ENCODE measurements at regions not wholly inside any gene's neighbourhood (a gene's known extent, or its start where the extent isn't known, plus 50 kb on each side); places are given as distances from the start of the nearest gene placed in this dataset.

- TF ChIP-seq REST (IDR thresholded peaks at IDR 0.05; ENCODE audit: insufficient read depth in 1 of 2, low read depth in 2 of 2, low read length in 2 of 2) = no peak
- TF ChIP-seq SIN3A (IDR thresholded peaks at IDR 0.05; ENCODE audit: borderline replicate concordance, insufficient read depth, low read length) = no peak
- TF ChIP-seq POLR2AphosphoS5 (IDR thresholded peaks at IDR 0.05; ENCODE audit: low read depth, low read length) = no peak
- TF ChIP-seq TAF1 (IDR thresholded peaks at IDR 0.05; ENCODE audit: borderline replicate concordance, insufficient read depth, low read length) = no peak
- no peak for TF ChIP-seq FOXP2 (optimal IDR thresholded peaks at IDR 0.05; ENCODE audit: borderline replicate concordance, extremely low read depth, extremely low read length, insufficient read depth)
Measured at GRCh38 chr10:31744025-31744424, 184.6 kb downstream of the ARHGAP12 start.

GRCh38 chr10:31742255-31742654, 186.4 kb downstream of the ARHGAP12 start:
- no peak for TF ChIP-seq FOXP2 (optimal IDR thresholded peaks at IDR 0.05; ENCODE audit: borderline replicate concordance, extremely low read depth, extremely low read length, insufficient read depth)
- TF ChIP-seq SIN3A (IDR thresholded peaks at IDR 0.05; ENCODE audit: borderline replicate concordance, insufficient read depth, low read length) = no peak
- TF ChIP-seq TAF1 (IDR thresholded peaks at IDR 0.05; ENCODE audit: borderline replicate concordance, insufficient read depth, low read length) = no peak
- no peak for TF ChIP-seq POLR2AphosphoS5 (IDR thresholded peaks at IDR 0.05; ENCODE audit: low read depth, low read length)
- no peak for TF ChIP-seq REST (IDR thresholded peaks at IDR 0.05; ENCODE audit: insufficient read depth in 1 of 2, low read depth in 2 of 2, low read length in 2 of 2)

GRCh38 chr10:31741473-31741872, 187.2 kb downstream of the ARHGAP12 start:
- TF ChIP-seq TAF1 (IDR thresholded peaks at IDR 0.05; ENCODE audit: borderline replicate concordance, insufficient read depth, low read length) (no peak), POLR2AphosphoS5 (IDR thresholded peaks at IDR 0.05; ENCODE audit: low read depth, low read length) (no peak), FOXP2 (optimal IDR thresholded peaks at IDR 0.05; ENCODE audit: borderline replicate concordance, extremely low read depth, extremely low read length, insufficient read depth) (no peak), REST (IDR thresholded peaks at IDR 0.05; ENCODE audit: insufficient read depth in 1 of 2, low read depth in 2 of 2, low read length in 2 of 2) (no peak), SIN3A (IDR thresholded peaks at IDR 0.05; ENCODE audit: borderline replicate concordance, insufficient read depth, low read length) (no peak)

- TF ChIP-seq REST (IDR thresholded peaks at IDR 0.05; ENCODE audit: insufficient read depth in 1 of 2, low read depth in 2 of 2, low read length in 2 of 2) (no peak; a peak in 1 of 4 replicates), SIN3A (IDR thresholded peaks at IDR 0.05; ENCODE audit: borderline replicate concordance, insufficient read depth, low read length) (no peak), FOXP2 (optimal IDR thresholded peaks at IDR 0.05; ENCODE audit: borderline replicate concordance, extremely low read depth, extremely low read length, insufficient read depth) (no peak), POLR2AphosphoS5 (IDR thresholded peaks at IDR 0.05; ENCODE audit: low read depth, low read length) (no peak), TAF1 (IDR thresholded peaks at IDR 0.05; ENCODE audit: borderline replicate concordance, insufficient read depth, low read length) (no peak)
Measured at GRCh38 chr10:31739711-31740110, 188.9 kb downstream of the ARHGAP12 start.

- TF ChIP-seq REST (IDR thresholded peaks at IDR 0.05; ENCODE audit: insufficient read depth in 1 of 2, low read depth in 2 of 2, low read length in 2 of 2) = no peak
- TF ChIP-seq SIN3A (IDR thresholded peaks at IDR 0.05; ENCODE audit: borderline replicate concordance, insufficient read depth, low read length) = no peak
- no peak for TF ChIP-seq POLR2AphosphoS5 (IDR thresholded peaks at IDR 0.05; ENCODE audit: low read depth, low read length)
- TF ChIP-seq TAF1 (IDR thresholded peaks at IDR 0.05; ENCODE audit: borderline replicate concordance, insufficient read depth, low read length) = no peak
- TF ChIP-seq FOXP2 (optimal IDR thresholded peaks at IDR 0.05; ENCODE audit: borderline replicate concordance, extremely low read depth, extremely low read length, insufficient read depth) = no peak
Measured at GRCh38 chr10:31739146-31739545, 189.5 kb downstream of the ARHGAP12 start.

Measured in PFSK-1 (cell line).